ENCODE measurements at regions not wholly inside any gene's neighbourhood (a gene's known extent, or its start where the extent isn't known, plus 50 kb on each side); places are given as distances from the start of the nearest gene placed in this dataset.

DNA sequence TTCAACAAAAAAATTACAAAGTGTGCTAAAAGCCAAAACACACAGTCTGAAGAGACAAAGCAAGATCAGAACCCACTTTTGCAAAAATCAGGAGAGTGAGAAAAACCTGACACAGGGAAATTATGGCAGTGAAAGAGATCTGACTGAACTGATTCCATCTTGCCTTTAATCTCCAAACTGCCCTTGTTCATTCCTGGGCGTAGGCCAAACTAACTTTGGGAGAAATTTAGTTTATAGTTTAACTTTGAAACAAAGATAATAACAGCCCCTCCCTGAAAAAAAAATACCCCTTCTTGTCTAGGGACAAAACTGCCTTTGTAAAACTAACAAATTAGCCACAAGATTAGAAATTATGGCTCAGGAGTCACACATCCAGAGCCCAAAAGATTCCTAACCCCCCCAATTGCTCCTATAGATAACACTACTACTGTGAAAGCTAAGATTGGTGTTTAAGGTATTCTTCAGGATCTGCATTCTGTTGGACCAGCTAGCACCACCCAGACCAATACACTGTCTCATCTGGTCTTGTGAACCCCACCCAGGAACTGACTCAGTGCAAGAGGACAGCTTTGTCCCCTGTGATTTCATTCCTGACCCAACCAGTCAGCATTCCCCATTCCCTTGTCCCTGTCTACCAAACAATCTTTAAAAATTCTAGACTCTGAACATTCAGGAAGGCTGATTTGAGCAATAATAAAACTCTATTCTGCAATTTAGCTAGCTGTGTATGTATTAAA, 226.1 kb upstream of the SH3BP4 start:
- Histone ChIP-seq H3K23me2 (ENCODE audit: low read depth, low read length) (no peaks in the 10 kb centered on the region), H3K79me1 (ENCODE audit: low read depth, low read length) (no peaks in the 10 kb centered on the region), H2BK15ac (ENCODE audit: low read length) (no peak overlapping the region), H3K56ac (replicated peaks; ENCODE audit: insufficient read length, low read depth, low read length) (no peak overlapping the region), H2BK5ac (ENCODE audit: low read depth, low read length) (no peak overlapping the region), H3K36me3 (ENCODE audit: control insufficient read depth in 2 of 4, insufficient read depth in 4 of 4, low read length in 3 of 4) (no peaks in the 10 kb centered on the region), H3K23ac (ENCODE audit: insufficient read length) (no peak overlapping the region), H2BK120ac (replicated peaks; ENCODE audit: low read depth, low read length) (no peak overlapping the region), H3K9ac (replicated peaks in 1 of 4; ENCODE audit: extremely low read depth in 1 of 4, low read depth in 3 of 4, low read length in 3 of 4) (no peak overlapping the region), H3K4ac (replicated peaks; ENCODE audit: insufficient read length, low read depth, low read length) (no peak overlapping the region), H2BK12ac (ENCODE audit: low read depth, low read length) (no peak overlapping the region), H3K79me2 (ENCODE audit: control insufficient read depth in 1 of 2, insufficient read depth in 2 of 2, low read length in 2 of 2) (no peaks in the 10 kb centered on the region), H4K91ac (replicated peaks; ENCODE audit: insufficient read length, low read length) (no peak overlapping the region), H4K5ac (ENCODE audit: insufficient read length, low read depth, low read length) (no peak overlapping the region), H3K18ac (ENCODE audit: extremely low read depth, low read length) (no peak overlapping the region), H2AK5ac (ENCODE audit: low read depth, low read length) (no peak overlapping the region), H3K4me2 (ENCODE audit: insufficient read depth in 1 of 2, low read depth in 2 of 2, low read length in 2 of 2) (no peak overlapping the region), H3K4me1 (replicated peaks in 1 of 4; ENCODE audit: control insufficient read depth in 3 of 4, insufficient read depth in 4 of 4, low read length in 3 of 4) (no peaks in the 10 kb centered on the region), H4K8ac (ENCODE audit: extremely low read depth, insufficient read depth, low read length) (no peak overlapping the region), H4K20me1 (replicated peaks in 1 of 2; ENCODE audit: control insufficient read depth in 1 of 2, insufficient read depth in 2 of 2, low read length in 2 of 2) (no peaks in the 10 kb centered on the region), H3K27me3 (replicated peaks in 1 of 4; ENCODE audit: control insufficient read depth in 3 of 4, extremely low read depth in 1 of 4, insufficient read depth in 3 of 4, low read length in 3 of 4) (no peaks in the 10 kb centered on the region), H3K14ac (ENCODE audit: insufficient read length) (no peak overlapping the region), H3K27ac (ENCODE audit: low read depth, low read length) (no peak overlapping the region), H3K9me3 (ENCODE audit: insufficient read depth in 2 of 2, low read depth in 1 of 2, low read length in 1 of 2) (no peaks in the 10 kb centered on the region), H2BK20ac (ENCODE audit: low read length) (no peak overlapping the region), H3K4me3 (ENCODE audit: extremely low read depth in 1 of 4, insufficient read depth in 2 of 4, low read depth in 3 of 4, low read length in 4 of 4) (no peak overlapping the region), H2AFZ (ENCODE audit: low read length) (no peak overlapping the region)
- 85% methylated on average over 1 of the region's 1 CpG; no CpG with 5 or more reads in 1 of the 2 experiments for WGBS, 2 experiments (ENCODE audit: extremely low coverage in 1 of 2, insufficient coverage in 1 of 2, insufficient read length in 1 of 2, insufficient replicate concordance in 2 of 2, low coverage in 1 of 2, low lambda C conversion rate in 2 of 2, missing lambda C conversion rate in 1 of 2)
- CTCF ChIA-PET (ENCODE audit: partially characterized antibody), result interaction anchor here (0.5 to 0.7 kb wide), 3 partner anchors 75 to 451 kb away, joined by 3 to 4 read pairs (median 4); no protein-coding TSS in a partner anchor
- POLR2A ChIA-PET (ENCODE audit: partially characterized antibody), result no interaction called here
- DNase-seq (ENCODE audit: low read depth in 1 of 2, low spot score in 2 of 2), result no peak
- FAIRE-seq, result no peak
